GM18505 (cell line): ENCODE measurements at regions not wholly inside any gene's neighbourhood (a gene's known extent, or its start where the extent isn't known, plus 50 kb on each side); places are given as distances from the start of the nearest gene placed in this dataset.

Source experiments
- ATAC-seq: cut with Tn5 transposase; IDR thresholded peaks from one replicate; pipeline ENCODE4 v1.9.1; 2021; ENCODE audit not compliant: unreplicated experiment
- POLR2A ChIP-seq: IDR thresholded peaks from 4 replicates; pipeline ENCODE4 v1.6.1; 2011; ENCODE audit warnings: borderline replicate concordance; ENCODE audit not compliant: insufficient read depth, insufficient read length; ENCODE audit errors: extremely low read depth

- TF ChIP-seq POLR2A: no peak
- no peak for ATAC-seq
These were observed 632.4 kb downstream of the NYAP2 start for GRCh38 chr2:226031647-226032501.

- no peak for TF ChIP-seq POLR2A
These were observed 631.5 kb downstream of the NYAP2 start for GRCh38 chr2:226030788-226031646.

DNA sequence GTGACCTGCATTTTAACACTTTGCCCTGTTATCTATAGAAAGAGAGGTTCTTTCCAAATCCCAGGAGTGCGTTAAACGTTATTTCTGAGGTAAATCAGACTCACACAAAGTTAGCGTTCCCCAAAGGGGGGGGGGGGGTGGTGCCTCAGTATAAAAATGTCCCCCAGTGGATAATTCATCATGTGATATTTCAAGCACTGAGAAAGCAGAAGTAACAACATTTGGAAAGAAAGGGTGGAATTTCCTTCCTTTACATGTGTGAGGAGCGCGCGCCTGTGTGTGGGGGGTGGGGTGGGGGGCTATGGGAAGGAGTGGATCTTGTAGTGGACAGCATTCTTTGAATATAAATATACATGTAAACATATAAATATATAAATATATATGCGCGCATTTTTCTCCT lies 630.9 kb downstream of the NYAP2 start:
- no peak for ATAC-seq
- no peak for TF ChIP-seq POLR2A

More at GRCh38 chr2:226030788-226031646, 631.5 kb downstream of the NYAP2 start:
- no peak for ATAC-seq

DNA sequence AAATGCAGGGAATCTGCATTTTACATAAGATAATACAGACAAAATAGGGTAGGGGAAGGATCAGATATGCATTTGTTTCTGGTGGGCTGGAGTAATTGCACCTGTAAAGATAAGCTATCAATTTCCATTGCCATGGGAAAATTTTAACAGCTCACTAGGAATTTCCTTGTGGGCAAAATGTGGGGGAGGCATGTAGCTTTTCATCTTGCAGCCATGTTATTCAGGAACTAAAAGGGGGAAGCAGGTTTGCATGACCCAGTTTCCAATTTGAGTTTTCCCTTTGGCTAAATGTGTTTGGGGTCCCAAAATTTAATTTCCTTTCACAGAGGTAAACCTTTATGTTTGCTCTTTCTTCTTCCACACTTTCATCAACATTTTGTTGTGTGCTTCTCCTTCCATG lies 624.4 kb downstream of the NYAP2 start:
- TF ChIP-seq POLR2A: no peak
- no peak for ATAC-seq

GRCh38 chr2:226023383-226023782 lies 623.9 kb downstream of the NYAP2 start:
- no peak for ATAC-seq
- no peak for TF ChIP-seq POLR2A

DNA sequence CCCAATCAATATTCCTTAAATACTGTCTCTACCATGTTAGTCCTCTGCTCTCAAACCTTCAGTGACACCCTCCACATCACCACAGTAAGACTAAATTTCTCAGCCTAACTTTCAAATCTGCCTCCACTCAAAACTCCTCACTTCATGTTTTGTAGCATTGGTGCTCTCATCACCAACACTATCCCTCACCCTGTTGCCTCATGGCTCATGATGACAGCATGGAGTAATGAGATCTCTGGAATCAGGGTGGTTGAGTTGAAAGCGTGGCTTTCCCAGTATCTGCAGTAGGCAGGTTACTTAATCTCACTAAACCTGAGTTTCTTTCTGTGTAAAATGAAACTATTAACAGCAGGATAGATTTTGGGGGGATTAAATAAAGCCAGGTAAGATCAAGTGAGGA lies 621.4 kb downstream of the NYAP2 start:
- TF ChIP-seq POLR2A: no peak
- no peak for ATAC-seq

- TF ChIP-seq POLR2A: no peak
- ATAC-seq: no peak
These were observed 620.7 kb downstream of the NYAP2 start for GRCh38 chr2:226020176-226020575.

DNA sequence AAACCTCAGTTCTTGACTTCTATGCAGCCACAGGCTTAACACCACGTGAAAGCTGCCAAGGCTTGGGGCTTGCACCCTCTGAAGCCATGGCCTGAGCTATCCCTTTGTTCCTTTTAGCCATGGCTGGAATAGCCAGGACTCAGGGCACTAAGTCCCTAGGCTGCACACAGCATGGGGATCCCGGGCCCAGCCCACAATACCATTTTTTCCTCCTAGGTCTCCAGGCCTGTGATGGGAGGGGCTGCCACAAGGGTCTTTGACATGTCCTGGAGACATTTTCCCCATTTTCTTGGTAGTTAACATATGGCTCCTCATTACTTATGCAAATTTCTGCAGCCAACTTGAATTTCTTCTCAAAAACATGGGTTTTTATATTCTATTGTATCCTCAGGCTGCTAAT lies 619.1 kb downstream of the NYAP2 start:
- TF ChIP-seq POLR2A: no peak
- no peak for ATAC-seq

GRCh38 chr2:226017537-226017936 lies 618.0 kb downstream of the NYAP2 start:
- ATAC-seq: no peak
- TF ChIP-seq POLR2A: no peak

- no peak for ATAC-seq
- no peak for TF ChIP-seq POLR2A
These were observed 617.6 kb downstream of the NYAP2 start for GRCh38 chr2:226017107-226017506.

- TF ChIP-seq POLR2A: no peak
- no peak for ATAC-seq
These were observed 612.4 kb downstream of the NYAP2 start for GRCh38 chr2:226011716-226012450.

- no peak for ATAC-seq
- no peak for TF ChIP-seq POLR2A
These were observed 602.9 kb downstream of the NYAP2 start for GRCh38 chr2:226002438-226002837.

DNA sequence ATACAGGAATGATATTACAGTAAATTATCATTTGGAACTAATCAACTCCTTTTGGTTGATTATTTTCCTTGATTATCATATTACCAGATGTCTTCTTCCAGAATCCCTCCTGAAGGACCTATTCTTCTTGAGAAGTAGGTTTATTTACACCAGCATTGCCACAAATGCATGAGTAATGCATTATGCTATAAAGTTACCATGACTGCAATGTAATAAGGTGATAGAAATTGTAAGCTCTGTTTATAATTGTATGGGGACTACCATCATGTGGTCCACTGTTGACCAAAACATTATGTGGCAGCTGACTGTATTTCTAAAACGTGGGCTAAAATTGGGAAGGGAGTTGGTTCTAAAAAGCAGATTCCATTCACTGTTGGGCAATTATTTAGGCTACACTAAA lies 602.2 kb downstream of the NYAP2 start:
- no peak for ATAC-seq
- no peak for TF ChIP-seq POLR2A

GRCh38 chr2:225999692-226000091 lies 600.2 kb downstream of the NYAP2 start:
- TF ChIP-seq POLR2A: no peak
- ATAC-seq: no peak

DNA sequence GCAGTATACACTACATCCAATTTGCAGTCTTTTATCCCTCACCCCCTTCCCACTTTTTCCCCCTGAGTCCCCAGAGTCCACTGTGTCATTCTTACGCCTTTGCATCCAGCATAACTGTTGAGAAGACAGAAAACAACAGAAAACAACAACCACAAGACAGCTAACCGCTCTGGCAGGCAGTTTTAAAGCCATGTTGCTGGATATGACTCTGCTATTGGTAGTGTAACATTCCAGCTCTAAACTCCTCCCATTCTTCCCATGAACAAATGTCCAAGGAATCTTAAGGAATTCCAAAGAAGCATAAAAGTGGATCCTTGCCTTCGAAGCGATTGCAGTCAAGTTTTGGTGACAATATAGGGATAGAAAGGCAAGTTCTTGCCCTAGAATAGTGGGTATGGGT lies 599.1 kb downstream of the NYAP2 start:
- no peak for ATAC-seq
- no peak for TF ChIP-seq POLR2A
